ENCODE measurements at regions not wholly inside any gene's neighbourhood (a gene's known extent, or its start where the extent isn't known, plus 50 kb on each side); places are given as distances from the start of the nearest gene placed in this dataset.

DNA sequence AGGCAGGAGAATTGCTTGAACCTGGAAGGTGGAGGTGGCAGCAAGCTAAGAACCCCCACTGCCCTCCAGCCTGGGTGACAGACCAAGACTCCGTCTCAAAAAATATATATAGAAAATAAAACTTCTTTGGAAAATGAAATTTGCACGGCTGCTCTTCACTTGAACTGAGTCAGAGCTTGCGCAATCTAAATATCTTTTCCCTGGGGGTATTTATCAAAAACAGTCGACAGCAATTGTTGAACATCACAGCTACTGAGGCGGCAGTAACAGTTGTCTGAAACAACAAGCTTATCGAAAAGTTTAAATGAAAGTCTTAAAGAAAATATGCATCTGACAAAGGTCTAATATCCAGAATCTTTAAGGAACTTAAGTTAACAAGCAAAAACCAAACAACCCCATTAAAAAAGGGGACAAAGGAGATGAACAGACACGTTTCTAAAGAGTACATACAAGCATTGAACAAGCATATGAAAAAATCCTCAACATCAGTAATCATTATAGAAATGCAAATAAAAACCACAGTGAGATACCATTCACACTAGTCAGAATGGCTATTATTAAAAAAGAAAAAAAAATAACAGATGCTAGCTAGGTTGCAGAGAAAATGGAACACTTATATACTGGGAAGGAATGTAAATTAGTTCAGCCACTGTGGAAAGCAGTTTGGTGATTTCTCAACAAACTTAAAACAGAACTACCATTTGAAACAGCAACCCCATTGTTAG, 153.6 kb upstream of the CDH9 start:
- TF ChIP-seq, protein P1, sequence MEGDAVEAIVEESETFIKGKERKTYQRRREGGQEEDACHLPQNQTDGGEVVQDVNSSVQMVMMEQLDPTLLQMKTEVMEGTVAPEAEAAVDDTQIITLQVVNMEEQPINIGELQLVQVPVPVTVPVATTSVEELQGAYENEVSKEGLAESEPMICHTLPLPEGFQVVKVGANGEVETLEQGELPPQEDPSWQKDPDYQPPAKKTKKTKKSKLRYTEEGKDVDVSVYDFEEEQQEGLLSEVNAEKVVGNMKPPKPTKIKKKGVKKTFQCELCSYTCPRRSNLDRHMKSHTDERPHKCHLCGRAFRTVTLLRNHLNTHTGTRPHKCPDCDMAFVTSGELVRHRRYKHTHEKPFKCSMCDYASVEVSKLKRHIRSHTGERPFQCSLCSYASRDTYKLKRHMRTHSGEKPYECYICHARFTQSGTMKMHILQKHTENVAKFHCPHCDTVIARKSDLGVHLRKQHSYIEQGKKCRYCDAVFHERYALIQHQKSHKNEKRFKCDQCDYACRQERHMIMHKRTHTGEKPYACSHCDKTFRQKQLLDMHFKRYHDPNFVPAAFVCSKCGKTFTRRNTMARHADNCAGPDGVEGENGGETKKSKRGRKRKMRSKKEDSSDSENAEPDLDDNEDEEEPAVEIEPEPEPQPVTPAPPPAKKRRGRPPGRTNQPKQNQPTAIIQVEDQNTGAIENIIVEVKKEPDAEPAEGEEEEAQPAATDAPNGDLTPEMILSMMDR (IDR thresholded peaks at IDR 0.05; ENCODE audit: low read depth, low read length), result no peak
- ChIA-PET CTCF (no interaction called here), POLR2A (no interaction called here)
- no peak overlapping the region for H3K4me3 ChIP-seq (ENCODE audit: low read depth, low read length)
- H3K27me3 ChIP-seq (ENCODE audit: control insufficient read depth, insufficient read depth, low read length), result no peaks in the 10 kb centered on the region
- no peaks in the 10 kb centered on the region for H3K9me3 ChIP-seq (ENCODE audit: control insufficient read depth, insufficient read depth, low read length)
- no peak for DNase-seq (ENCODE audit: low read depth, low spot score)
- H3K27ac ChIP-seq (ENCODE audit: low read depth, low read length), result no peak overlapping the region

DNA sequence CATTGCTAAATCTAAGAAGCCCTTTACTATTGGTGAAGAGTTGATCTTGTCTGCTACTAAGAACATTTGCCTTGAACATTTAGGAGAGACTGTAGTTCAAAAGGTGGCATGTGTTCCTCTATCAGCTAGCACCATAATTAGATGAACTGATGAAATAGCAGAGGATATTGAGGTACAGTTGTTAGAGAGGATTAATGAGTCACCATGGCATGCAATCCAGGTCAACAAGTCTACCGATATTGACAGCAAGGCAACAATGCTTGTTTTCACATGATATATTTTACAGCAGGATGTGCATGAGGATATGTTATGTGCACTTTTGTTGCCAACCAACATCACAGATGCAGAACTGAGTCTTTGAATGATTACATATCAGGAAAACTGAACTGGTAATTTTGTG, 134.3 kb upstream of the CDH9 start:
- POLR2A ChIA-PET, result no interaction called here
- TF ChIP-seq, protein P1 (IDR thresholded peaks at IDR 0.05; ENCODE audit: low read depth, low read length), result no peak
- H3K4me3 ChIP-seq (ENCODE audit: low read depth, low read length), result no peak overlapping the region
- CTCF ChIA-PET, result no interaction called here
- H3K9me3 ChIP-seq (ENCODE audit: control insufficient read depth, insufficient read depth, low read length), result no peaks in the 10 kb centered on the region
- DNase-seq (ENCODE audit: low read depth, low spot score), result no peak
- H3K27me3 ChIP-seq (ENCODE audit: control insufficient read depth, insufficient read depth, low read length), result no peaks in the 10 kb centered on the region
- H3K27ac ChIP-seq (ENCODE audit: low read depth, low read length), result no peak overlapping the region

DNA sequence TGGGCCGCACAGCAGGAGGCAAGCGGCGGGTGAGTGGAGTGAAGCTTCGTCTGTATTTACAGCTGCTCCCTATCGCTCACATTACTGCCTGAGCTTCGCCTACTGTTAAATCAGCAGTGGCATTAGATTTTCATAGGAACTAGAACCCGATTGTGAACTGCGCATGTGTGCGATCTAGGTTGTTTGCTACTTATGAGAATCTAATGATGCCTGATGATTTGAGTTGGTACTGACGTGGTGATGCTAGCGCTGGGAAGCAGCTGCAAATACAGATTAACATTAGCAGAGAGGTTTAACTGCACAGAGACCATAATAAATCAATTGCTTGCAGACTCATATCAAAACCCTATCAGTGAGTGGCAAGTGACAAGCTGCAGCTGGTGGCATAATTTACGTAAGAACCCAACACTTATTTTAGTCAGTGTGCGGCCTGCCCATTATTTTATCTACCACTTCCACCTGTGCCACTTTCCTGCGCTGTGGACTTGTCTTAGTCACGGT, 133.4 kb upstream of the CDH9 start:
- TF ChIP-seq, protein P1 (IDR thresholded peaks at IDR 0.05; ENCODE audit: low read depth, low read length), result no peak
- DNase-seq (ENCODE audit: low read depth, low spot score), result no peak
- POLR2A ChIA-PET, result no interaction called here
- Histone ChIP-seq H3K9me3 (ENCODE audit: control insufficient read depth, insufficient read depth, low read length) (no peaks in the 10 kb centered on the region), H3K27ac (ENCODE audit: low read depth, low read length) (no peak overlapping the region), H3K27me3 (ENCODE audit: control insufficient read depth, insufficient read depth, low read length) (no peaks in the 10 kb centered on the region), H3K4me3 (ENCODE audit: low read depth, low read length) (no peak overlapping the region)
- CTCF ChIA-PET, result no interaction called here

DNA sequence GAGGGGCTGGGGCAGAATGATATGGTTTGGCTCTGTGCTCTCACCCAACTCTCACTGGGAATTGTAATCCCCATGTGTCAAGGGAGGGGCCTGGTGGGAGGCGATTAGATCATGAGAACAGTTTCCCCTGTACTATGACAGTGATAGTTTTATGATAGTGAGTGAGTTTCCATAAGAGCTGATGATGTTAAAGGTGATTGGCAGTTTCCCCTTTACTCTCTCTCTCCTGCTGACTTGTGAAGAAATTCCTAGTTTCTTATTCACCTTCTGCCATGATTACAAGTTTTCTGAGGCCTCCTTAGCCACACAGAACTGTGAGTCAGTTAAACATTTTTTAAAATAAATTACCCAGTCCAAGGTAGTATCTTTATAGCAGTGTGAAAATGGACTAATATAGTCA, 120.4 kb upstream of the CDH9 start:
- ChIA-PET CTCF (no interaction called here), POLR2A (no interaction called here)
- no peak overlapping the region for H3K4me3 ChIP-seq (ENCODE audit: low read depth, low read length)
- H3K9me3 ChIP-seq (ENCODE audit: control insufficient read depth, insufficient read depth, low read length), result no peaks in the 10 kb centered on the region; the same call in 1 of the 2 replicates
- TF ChIP-seq, protein P1 (IDR thresholded peaks at IDR 0.05; ENCODE audit: low read depth, low read length), result no peak
- no peak for DNase-seq (ENCODE audit: low read depth, low spot score)
- no peaks in the 10 kb centered on the region for H3K27me3 ChIP-seq (ENCODE audit: control insufficient read depth, insufficient read depth, low read length)
- H3K27ac ChIP-seq (ENCODE audit: low read depth, low read length), result no peak overlapping the region

DNA sequence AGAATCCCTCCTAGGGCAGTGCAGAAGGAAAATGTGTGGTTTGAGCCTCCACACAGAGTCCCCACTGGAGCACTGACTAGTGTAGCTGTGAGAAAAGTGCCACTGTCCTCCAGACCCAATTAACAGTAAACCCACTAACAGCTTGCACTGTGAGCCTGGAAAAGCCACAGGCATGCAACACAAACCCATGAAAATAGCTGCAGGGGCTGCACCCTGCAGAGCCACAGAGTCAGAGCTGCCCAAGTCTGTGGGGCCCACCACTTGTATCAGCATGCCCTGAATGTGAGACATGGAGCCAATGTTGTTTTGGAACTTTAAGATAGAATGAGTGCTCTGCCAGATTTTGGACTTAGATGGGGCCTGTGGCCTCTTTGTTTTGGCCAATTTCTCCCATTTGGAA, 119.8 kb upstream of the CDH9 start:
- ChIA-PET CTCF (no interaction called here), POLR2A (no interaction called here)
- H3K27me3 ChIP-seq (ENCODE audit: control insufficient read depth, insufficient read depth, low read length), result no peaks in the 10 kb centered on the region
- H3K27ac ChIP-seq (ENCODE audit: low read depth, low read length), result no peak overlapping the region
- no peak overlapping the region for H3K4me3 ChIP-seq (ENCODE audit: low read depth, low read length)
- DNase-seq (ENCODE audit: low read depth, low spot score), result no peak
- H3K9me3 ChIP-seq (ENCODE audit: control insufficient read depth, insufficient read depth, low read length), result no peaks in the 10 kb centered on the region; the same call in 1 of the 2 replicates
- TF ChIP-seq, protein P1 (IDR thresholded peaks at IDR 0.05; ENCODE audit: low read depth, low read length), result no peak
